Upper lobe of right lung (tissue), 1 donor: ENCODE measurements at regions not wholly inside any gene's neighbourhood (a gene's known extent, or its start where the extent isn't known, plus 50 kb on each side); places are given as distances from the start of the nearest gene placed in this dataset.

Source experiments
- ATAC-seq: fragments of 200-7000 bp; cut with Tn5 transposase; one replicate; pipeline ENCODE4 v1.9.1; 2020; ENCODE audit warnings: mild to moderate bottlenecking, moderate library complexity
- DNase-seq: peaks from one replicate; pipeline ENCODE4 v3.0.0-alpha.2; 2020
- H3K27ac ChIP-seq: fragments of 200-600 bp; one replicate; pipeline ENCODE4 v1.8.0; 2022
- H3K27me3 ChIP-seq: fragments of 200-600 bp; one replicate; pipeline ENCODE4 v1.8.0; 2022; ENCODE audit warnings: mild to moderate bottlenecking
- H3K36me3 ChIP-seq: fragments of 200-600 bp; one replicate; pipeline ENCODE4 v1.8.0; 2022
- H3K4me1 ChIP-seq: fragments of 200-600 bp; one replicate; pipeline ENCODE4 v1.8.0; 2022
- H3K4me3 ChIP-seq: fragments of 200-600 bp; one replicate; pipeline ENCODE4 v1.8.0; 2022; ENCODE audit warnings: mild to moderate bottlenecking
- H3K9me3 ChIP-seq: fragments of 200-600 bp; one replicate; pipeline ENCODE4 v1.8.0; 2022
- CTCF ChIP-seq: fragments of 200-600 bp; IDR thresholded peaks from one replicate; pipeline ENCODE4 v1.8.0; 2022; ENCODE audit warnings: antibody characterized with exemption
- intact Hi-C: fragments of 100-400 bp; cut with DNase I; formaldehyde crosslinking; loops from one replicate; pipeline ENCODE4 v1.11.0; 2022
- donor health status: DM: no; HTN: yes; CAD: no; lungs with severe emphysema.

GRCh38 chr9:16115994-16116393, 563.2 kb downstream of the CCDC171 start:
- no peak for ATAC-seq
- Histone ChIP-seq H3K27me3 (no peaks in the 10 kb centered on the region), H3K9me3 (no peaks in the 10 kb centered on the region), H3K4me3 (no peak overlapping the region), H3K36me3 (no peaks in the 10 kb centered on the region), H3K4me1 (no peaks in the 10 kb centered on the region), H3K27ac (no peak overlapping the region)
- no peak for DNase-seq
- intact Hi-C loops, result no loop called here
- no peak for TF ChIP-seq CTCF

GRCh38 chr9:16118043-16118442, 565.2 kb downstream of the CCDC171 start:
- intact Hi-C loops, result no loop called here

DNA sequence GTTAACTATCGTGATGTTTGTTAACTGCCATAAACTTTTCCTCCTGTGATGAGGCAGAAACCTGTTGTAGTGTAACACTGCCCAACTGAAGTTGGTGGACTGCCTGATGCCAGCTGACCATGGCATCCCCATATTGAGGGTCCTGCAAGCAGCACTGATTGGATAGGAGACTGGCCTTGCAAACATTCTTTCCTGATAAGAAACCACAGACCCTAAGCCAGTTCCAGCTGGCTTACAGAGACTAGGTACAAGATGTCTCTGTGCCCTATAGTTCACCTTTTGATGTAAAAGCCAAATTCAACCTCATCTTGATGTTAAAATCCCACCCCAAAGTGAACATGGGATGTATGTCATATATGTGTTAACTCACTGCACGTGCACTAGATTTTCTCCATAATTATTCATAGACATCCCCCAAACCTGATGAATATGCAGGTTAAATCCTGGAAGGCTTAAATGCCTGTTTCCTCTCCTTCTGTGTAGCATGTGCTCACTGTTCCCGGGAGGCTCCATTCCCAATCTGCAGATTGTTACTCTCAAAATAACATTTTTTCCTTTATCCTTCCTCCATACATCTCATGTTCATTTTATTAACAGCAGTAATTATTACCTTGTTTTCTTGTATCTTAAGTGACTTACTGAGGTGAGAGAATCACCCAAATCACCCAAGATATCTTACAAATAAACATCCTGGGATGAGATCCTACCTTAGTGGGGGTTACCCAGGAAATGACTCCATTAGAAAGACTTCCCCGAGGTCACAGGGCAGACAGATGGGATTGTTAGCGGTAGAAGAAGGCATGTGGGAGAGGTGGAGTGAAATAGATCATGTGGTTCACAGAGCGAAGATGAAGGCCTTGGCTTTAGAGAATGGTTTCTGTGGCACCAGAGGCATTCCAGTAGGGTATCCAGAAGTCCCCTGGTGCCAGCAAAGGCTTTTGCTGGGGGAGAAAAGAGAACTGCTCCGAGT, 566.7 kb downstream of the CCDC171 start:
- no peaks in the 10 kb centered on the region for H3K4me1 ChIP-seq
- H3K4me3 ChIP-seq, result no peak overlapping the region
- no peaks in the 10 kb centered on the region for H3K36me3 ChIP-seq
- no peaks in the 10 kb centered on the region for H3K27me3 ChIP-seq
- no peak overlapping the region for H3K27ac ChIP-seq
- H3K9me3 ChIP-seq, result no peaks in the 10 kb centered on the region
- DNase-seq, result no peak
- intact Hi-C loops, result no loop called here
- no peak for ATAC-seq
- TF ChIP-seq CTCF, result no peak

More at GRCh38 chr9:16118043-16118442, 565.2 kb downstream of the CCDC171 start:
- TF ChIP-seq CTCF, result no peak
- no peaks in the 10 kb centered on the region for H3K9me3 ChIP-seq
- DNase-seq (no peak), ATAC-seq (no peak)
- H3K4me1 ChIP-seq, result no peaks in the 10 kb centered on the region
- no peaks in the 10 kb centered on the region for H3K27me3 ChIP-seq
- H3K4me3 ChIP-seq, result no peak overlapping the region
- H3K27ac ChIP-seq, result no peak overlapping the region
- no peaks in the 10 kb centered on the region for H3K36me3 ChIP-seq

DNA sequence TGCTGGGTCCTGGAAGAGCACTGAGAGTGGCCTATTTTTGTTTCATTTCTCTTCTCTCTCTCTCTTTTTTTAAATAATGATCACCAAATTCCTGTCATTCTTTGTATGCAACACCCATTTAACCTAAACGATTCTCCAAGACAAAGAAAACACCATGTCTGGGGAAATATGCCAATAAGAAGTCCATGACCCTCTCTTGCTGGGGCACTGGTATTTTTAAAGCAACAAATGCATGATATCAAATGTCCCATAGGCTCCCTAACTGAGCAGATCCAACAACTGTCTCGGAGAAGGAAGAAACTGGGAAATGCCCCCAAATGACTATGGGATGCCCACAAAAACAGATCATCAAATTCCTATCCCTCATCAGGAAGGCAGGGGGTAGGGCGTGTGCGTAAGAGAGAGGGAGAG, 567.4 kb downstream of the CCDC171 start:
- DNase-seq, result no peak
- intact Hi-C loops, result no loop called here
- H3K4me3 ChIP-seq, result no peak overlapping the region
- TF ChIP-seq CTCF, result no peak
- no peak for ATAC-seq
- H3K9me3 ChIP-seq, result no peaks in the 10 kb centered on the region
- H3K4me1 ChIP-seq, result no peaks in the 10 kb centered on the region
- H3K36me3 ChIP-seq, result no peaks in the 10 kb centered on the region
- H3K27me3 ChIP-seq, result no peaks in the 10 kb centered on the region
- H3K27ac ChIP-seq, result no peak overlapping the region

- H3K9me3 ChIP-seq, result no peaks in the 10 kb centered on the region
- TF ChIP-seq CTCF, result no peak
Observed at GRCh38 chr9:16120727-16121126, 567.9 kb downstream of the CCDC171 start.

More at GRCh38 chr9:16120727-16121126, 567.9 kb downstream of the CCDC171 start:
- peak; percentile 34 for ATAC-seq
- no peaks in the 10 kb centered on the region for H3K4me1 ChIP-seq
- no peaks in the 10 kb centered on the region for H3K36me3 ChIP-seq
- intact Hi-C loops, result no loop called here
- H3K27me3 ChIP-seq, result no peaks in the 10 kb centered on the region
- H3K27ac ChIP-seq, result no peak overlapping the region
- DNase-seq, result no peak
- H3K4me3 ChIP-seq, result no peak overlapping the region
